ENCODE measurements at regions not wholly inside any gene's neighbourhood (a gene's known extent, or its start where the extent isn't known, plus 50 kb on each side); places are given as distances from the start of the nearest gene placed in this dataset.
A peak's percentile ranks its signal among the peaks of the same experiment; 100 is the strongest.

- H4K20me1 ChIP-seq (ENCODE audit: insufficient read depth, low read length, poor library complexity, severe bottlenecking) = no peaks in the 10 kb centered on the region
Measured at GRCh38 chr20:62530643-62531032, 54.8 kb upstream of the GATA5 start.

GRCh38 chr20:62531046-62531838 is 55.4 kb upstream of the GATA5 start:
- H2AFZ ChIP-seq (ENCODE audit: low read length) = no peak overlapping the region
- peaks cover 14% of the 10 kb centered on the region for H3K4me1 ChIP-seq (ENCODE audit: insufficient read depth, low read length, poor library complexity, severe bottlenecking)
- peak overlapping the region; percentile 3 for H3K4me3 ChIP-seq (ENCODE audit: low read length, poor library complexity, severe bottlenecking)
- no peaks in the 10 kb centered on the region for H3K27me3 ChIP-seq (ENCODE audit: insufficient read depth, low read length, poor library complexity, severe bottlenecking)
- no peaks in the 10 kb centered on the region for H3K79me2 ChIP-seq (ENCODE audit: insufficient read depth, low read length)
- no peaks in the 10 kb centered on the region for H3K36me3 ChIP-seq (ENCODE audit: insufficient read depth, low read length)
- no peaks in the 10 kb centered on the region for H3F3A ChIP-seq (ENCODE audit: low read depth)
- no peaks in the 10 kb centered on the region for H3K9me3 ChIP-seq (ENCODE audit: insufficient read depth, low read depth, low read length)
- peak overlapping the region; percentile 52 for H3K4me2 ChIP-seq (ENCODE audit: low read depth, low read length, poor library complexity, severe bottlenecking)
- TF ChIP-seq EZH2phosphoT487 (IDR thresholded peaks at IDR 0.05; ENCODE audit: borderline replicate concordance) (no peak), CTCF (conservative IDR thresholded peaks at IDR 0.05; ENCODE audit: low read length) (no peak)
- no peaks in the 10 kb centered on the region for H3K9me2 ChIP-seq (replicated peaks; ENCODE audit: low read depth, low read length)
- H3K9ac ChIP-seq (ENCODE audit: low read depth, low read length, poor library complexity, severe bottlenecking) = no peak overlapping the region
- H4K20me1 ChIP-seq (ENCODE audit: insufficient read depth, low read length, poor library complexity, severe bottlenecking) = no peaks in the 10 kb centered on the region

More at GRCh38 chr20:62530643-62531032, 54.8 kb upstream of the GATA5 start:
- Histone ChIP-seq H3K4me1 (ENCODE audit: insufficient read depth, low read length, poor library complexity, severe bottlenecking) (peaks cover 14% of the 10 kb centered on the region), H3F3A (ENCODE audit: low read depth) (no peaks in the 10 kb centered on the region), H3K4me3 (ENCODE audit: low read length, poor library complexity, severe bottlenecking) (peak overlapping the region; percentile 3), H3K9me2 (replicated peaks; ENCODE audit: low read depth, low read length) (no peaks in the 10 kb centered on the region), H3K79me2 (ENCODE audit: insufficient read depth, low read length) (no peaks in the 10 kb centered on the region), H3K9ac (ENCODE audit: low read depth, low read length, poor library complexity, severe bottlenecking) (no peak overlapping the region), H3K36me3 (ENCODE audit: insufficient read depth, low read length) (no peaks in the 10 kb centered on the region), H3K27me3 (ENCODE audit: insufficient read depth, low read length, poor library complexity, severe bottlenecking) (no peaks in the 10 kb centered on the region), H3K9me3 (ENCODE audit: insufficient read depth, low read depth, low read length) (no peaks in the 10 kb centered on the region), H2AFZ (ENCODE audit: low read length) (no peak overlapping the region), H3K4me2 (ENCODE audit: low read depth, low read length, poor library complexity, severe bottlenecking) (peak overlapping the region; percentile 52)
- TF ChIP-seq EZH2phosphoT487 (IDR thresholded peaks at IDR 0.05; ENCODE audit: borderline replicate concordance) = no peak
- TF ChIP-seq CTCF (conservative IDR thresholded peaks at IDR 0.05; ENCODE audit: low read length) = no peak

GRCh38 chr20:62532921-62533320 is 57.1 kb upstream of the GATA5 start:
- no peaks in the 10 kb centered on the region for H3F3A ChIP-seq (ENCODE audit: low read depth)
- H2AFZ ChIP-seq (ENCODE audit: low read length) = no peak overlapping the region
- no peak overlapping the region for H3K4me3 ChIP-seq (ENCODE audit: low read length, poor library complexity, severe bottlenecking)
- H4K20me1 ChIP-seq (ENCODE audit: insufficient read depth, low read length, poor library complexity, severe bottlenecking) = no peaks in the 10 kb centered on the region
- H3K27me3 ChIP-seq (ENCODE audit: insufficient read depth, low read length, poor library complexity, severe bottlenecking) = no peaks in the 10 kb centered on the region
- no peaks in the 10 kb centered on the region for H3K36me3 ChIP-seq (ENCODE audit: insufficient read depth, low read length)
- H3K79me2 ChIP-seq (ENCODE audit: insufficient read depth, low read length) = no peaks in the 10 kb centered on the region
- H3K4me1 ChIP-seq (ENCODE audit: insufficient read depth, low read length, poor library complexity, severe bottlenecking) = peaks cover 14% of the 10 kb centered on the region
- H3K4me2 ChIP-seq (ENCODE audit: low read depth, low read length, poor library complexity, severe bottlenecking) = no peak overlapping the region
- H3K9me3 ChIP-seq (ENCODE audit: insufficient read depth, low read depth, low read length) = no peaks in the 10 kb centered on the region
- no peak overlapping the region for H3K9ac ChIP-seq (ENCODE audit: low read depth, low read length, poor library complexity, severe bottlenecking)
- no peaks in the 10 kb centered on the region for H3K9me2 ChIP-seq (replicated peaks; ENCODE audit: low read depth, low read length)
- TF ChIP-seq EZH2phosphoT487 (IDR thresholded peaks at IDR 0.05; ENCODE audit: borderline replicate concordance) = no peak
- no peak for TF ChIP-seq CTCF (conservative IDR thresholded peaks at IDR 0.05; ENCODE audit: low read length)
